Cardiac fibroblast (primary cell): ENCODE measurements at regions not wholly inside any gene's neighbourhood (a gene's known extent, or its start where the extent isn't known, plus 50 kb on each side); places are given as distances from the start of the nearest gene placed in this dataset.

Experiments used
- DNase-seq, 2 donors: peaks; one replicate each; pipeline versions ENCODE4 v3.0.0 to v3.0.0-alpha.2; 2010; ENCODE audit warnings: low read depth in 2 of 2
- H3K4me3 ChIP-seq, 2 donors: replicated peaks in 1 of 2; 1 replicate in 1 of 2; 2 replicates in 1 of 2; pipeline ENCODE4 v1.5.1; 2011; ENCODE audit warnings: low read depth in 2 of 2, low read length in 2 of 2, mild to moderate bottlenecking in 2 of 2, moderate library complexity in 1 of 2
- CTCF ChIP-seq: IDR thresholded peaks from one replicate; pipeline ENCODE4 v1.5.1; 2011; ENCODE audit warnings: low read depth, mild to moderate bottlenecking, low read length, inconsistent platforms

DNA sequence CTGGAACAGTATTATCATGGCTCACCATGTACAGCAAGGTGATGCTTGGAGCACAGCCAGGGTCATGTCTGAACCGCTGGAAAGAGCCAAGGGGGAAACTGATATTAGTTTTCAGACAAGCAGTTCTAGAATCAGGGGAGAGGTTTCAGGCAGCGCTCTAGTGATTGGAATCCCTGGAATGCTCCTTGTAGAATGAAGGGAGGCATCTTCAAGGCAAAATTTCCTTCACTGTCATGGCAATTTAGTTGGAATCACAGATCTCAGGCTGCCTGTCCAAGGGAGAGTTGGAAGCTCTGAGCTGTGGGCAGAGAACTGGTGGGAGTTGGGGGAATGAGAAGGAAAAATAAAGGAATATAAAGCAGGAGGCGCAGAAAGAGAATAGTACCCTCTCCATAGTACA is 737.1 kb downstream of the PTPRU start:
- DNase-seq = no peak
- TF ChIP-seq CTCF = no peak
- H3K4me3 ChIP-seq = no peak overlapping the region

DNA sequence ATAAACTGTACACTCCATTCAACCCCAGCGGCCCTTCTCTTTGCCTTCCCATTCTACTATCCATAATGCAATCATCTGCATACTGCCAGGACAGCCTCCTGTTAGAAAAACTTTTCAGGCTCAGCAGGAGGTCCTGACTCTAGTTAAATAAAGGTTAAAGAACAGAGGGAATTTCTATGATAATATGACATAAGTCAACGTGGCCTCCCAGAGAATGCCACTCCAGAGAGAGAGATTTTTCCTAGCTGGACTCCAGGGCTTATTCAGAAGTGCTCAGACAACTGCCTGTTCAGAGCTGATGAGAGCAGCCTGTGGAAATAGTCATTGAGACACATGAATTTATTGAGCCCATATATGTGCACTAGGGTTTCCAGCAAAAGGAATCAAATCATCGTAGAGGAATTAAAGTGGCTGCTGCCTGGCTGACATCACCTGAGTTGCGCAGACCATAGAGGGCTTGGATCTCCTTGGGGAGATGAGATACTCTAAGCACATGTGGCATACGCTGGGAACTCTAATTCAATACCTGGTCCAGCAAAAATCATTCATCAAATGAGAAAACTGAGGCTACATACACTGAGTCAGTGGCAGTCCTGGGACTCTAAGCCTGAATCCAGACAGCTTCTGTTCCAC is 736.2 kb downstream of the PTPRU start:
- H3K4me3 ChIP-seq = no peak overlapping the region

DNA sequence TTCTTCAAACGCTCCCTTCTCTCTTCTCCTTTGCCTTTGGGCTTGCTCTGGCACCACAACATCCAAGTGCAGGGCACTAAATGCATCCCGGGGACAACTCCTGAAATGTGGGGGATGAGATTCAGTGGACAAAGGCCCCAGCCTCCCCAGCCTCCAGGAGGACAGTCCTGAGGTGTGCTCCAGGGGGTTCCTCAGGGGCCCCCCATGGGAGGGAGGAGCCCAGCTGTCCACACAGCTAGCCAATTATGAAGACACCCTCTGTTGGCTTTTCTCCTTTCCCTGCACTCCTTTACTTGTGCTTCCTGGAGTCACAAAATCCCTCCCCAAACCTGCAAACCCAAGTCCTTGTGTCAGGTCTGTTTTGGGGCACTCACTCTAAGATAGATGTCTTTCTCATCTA is 735.4 kb downstream of the PTPRU start:
- no peak overlapping the region for H3K4me3 ChIP-seq
- no peak for TF ChIP-seq CTCF
- DNase-seq = no peak

More for the DNA sequence above, 736.2 kb downstream of the PTPRU start:
- no peak for TF ChIP-seq CTCF
- no peak for DNase-seq

- H3K4me3 ChIP-seq = no peak overlapping the region
- no peak for DNase-seq
- no peak for TF ChIP-seq CTCF
Measured at GRCh38 chr1:29970747-29971325, 734.5 kb downstream of the PTPRU start.

DNA sequence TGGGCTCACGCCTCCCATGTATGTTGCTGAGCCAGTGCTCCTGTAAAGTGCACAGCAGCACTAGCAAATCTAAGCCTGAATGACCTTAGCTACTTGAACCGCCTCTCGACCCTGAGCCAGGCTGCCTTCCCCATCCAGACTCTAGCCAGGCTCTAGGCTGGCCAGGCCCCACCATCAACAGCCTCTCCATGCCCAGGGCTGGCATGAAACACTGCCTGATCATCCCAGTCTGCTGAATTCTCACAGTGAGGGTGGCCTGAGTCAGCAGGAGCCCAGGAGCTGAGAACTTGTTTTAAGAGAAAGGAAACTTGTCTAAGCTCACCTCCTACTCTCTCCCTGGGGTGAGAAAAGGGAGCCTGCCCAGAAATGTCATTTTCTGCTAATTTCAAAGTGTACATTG is 733.3 kb downstream of the PTPRU start:
- DNase-seq = no peak
- TF ChIP-seq CTCF = no peak
- no peak overlapping the region for H3K4me3 ChIP-seq

DNA sequence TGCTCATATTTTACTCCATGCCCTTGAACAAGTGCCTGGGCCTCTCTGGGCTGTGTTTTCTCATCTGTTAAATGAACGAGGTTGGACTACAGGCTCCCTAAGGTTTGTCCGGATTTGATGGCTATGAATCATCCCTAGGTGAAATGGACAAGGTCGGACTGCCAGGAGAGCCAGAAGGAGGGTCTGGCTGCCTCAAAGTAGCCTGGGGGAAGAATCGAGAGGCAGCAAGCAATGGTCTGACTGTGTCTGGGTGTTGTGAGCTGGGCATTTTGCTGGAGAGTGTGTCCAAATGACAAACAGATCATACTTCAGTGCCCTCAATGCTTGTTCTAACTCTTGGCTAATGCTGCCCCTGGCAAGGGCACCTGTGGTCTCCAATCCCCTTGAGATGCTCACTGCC is 730.9 kb downstream of the PTPRU start:
- TF ChIP-seq CTCF = no peak
- no peak overlapping the region for H3K4me3 ChIP-seq
- DNase-seq = no peak
